B cell (primary cell): ENCODE measurements at regions not wholly inside any gene's neighbourhood (a gene's known extent, or its start where the extent isn't known, plus 50 kb on each side); places are given as distances from the start of the nearest gene placed in this dataset.

Source experiments
- ATAC-seq: fragments of 200-7000 bp; cut with Tn5 transposase; one replicate; pipeline ENCODE4 v1.10.0; 2021; ENCODE audit warnings: low read depth, mild to moderate bottlenecking, moderate number of reproducible peaks, moderate library complexity
- CTCF ChIA-PET: fragments of 350-600 bp; sonication (Branson Sonifier 250); formaldehyde crosslinking; loops from one replicate; lab custom pipeline; 2021; ENCODE audit warnings: antibody characterized with exemption, inconsistent platforms; lab: Charles Lee
- POLR2A ChIA-PET: fragments of 350-600 bp; sonication (Branson Sonifier 250); formaldehyde crosslinking; loops from one replicate; lab custom pipeline; 2021; ENCODE audit warnings: antibody characterized with exemption; lab: Charles Lee
- DNase-seq: peaks from one replicate; pipeline ENCODE4 v3.0.0; 2013
- H2AFZ ChIP-seq: 2 replicates; pipeline ENCODE4 v1.6.1; 2012; ENCODE audit warnings: mild to moderate bottlenecking, low read depth, low read length; ENCODE audit not compliant: insufficient read depth, poor library complexity, severe bottlenecking
- H3K27ac ChIP-seq, 2 donors: 1 replicate in 1 of 2; 2 replicates in 1 of 2; pipeline ENCODE4 v1.5.1; 2012 to 2013; ENCODE audit warnings: low read length in 2 of 2, mild to moderate bottlenecking in 2 of 2, moderate library complexity in 1 of 2
- H3K27me3 ChIP-seq, 4 experiments: fragments of 200-600 bp in 1 of 4; sonication (generic) in 1 of 4; replicated peaks in 1 of 4; 1 replicate in 2 of 4; 2 replicates in 2 of 4; pipeline versions ENCODE4 v1.6.1 to v1.7.0; 2013 to 2016; ENCODE audit warnings: low read length in 3 of 4, mild to moderate bottlenecking in 2 of 4, mixed read lengths in 1 of 4, moderate library complexity in 1 of 4; ENCODE audit not compliant: insufficient read depth in 4 of 4, control insufficient read depth in 3 of 4; ENCODE audit errors: control extremely low read depth in 1 of 4
- H3K36me3 ChIP-seq, 2 experiments: replicated peaks in 1 of 2; 1 replicate in 1 of 2; 2 replicates in 1 of 2; pipeline versions ENCODE4 v1.6.1 to v1.7.1; 2013; ENCODE audit warnings: low read length in 1 of 2; ENCODE audit not compliant: insufficient read depth in 2 of 2, control insufficient read depth in 1 of 2; ENCODE audit errors: control extremely low read depth in 1 of 2, extremely low read depth in 1 of 2
- H3K4me1 ChIP-seq, 2 donors: fragments of 200-600 bp in 1 of 2; sonication (generic) in 1 of 2; 1 replicate in 1 of 2; 2 replicates in 1 of 2; pipeline versions ENCODE4 v1.5.1 to v1.6.1; 2013 to 2017; ENCODE audit warnings: low read length in 2 of 2; ENCODE audit not compliant: control insufficient read depth in 2 of 2, insufficient read depth in 2 of 2
- H3K4me2 ChIP-seq: replicated peaks from 2 replicates; pipeline ENCODE3; 2012; ENCODE audit warnings: mild to moderate bottlenecking, low read depth, low read length; ENCODE audit not compliant: poor library complexity, severe bottlenecking
- H3K4me3 ChIP-seq, 5 experiments: fragments of 200-600 bp in 1 of 5; sonication (generic) in 1 of 5; 1 replicate in 3 of 5; 2 replicates in 2 of 5; pipeline versions ENCODE4 v1.5.1 to v1.7.0; 2011 to 2016; ENCODE audit warnings: low read length in 4 of 5, mild to moderate bottlenecking in 4 of 5, low read depth in 2 of 5, control low read depth in 1 of 5, moderate library complexity in 1 of 5; ENCODE audit not compliant: insufficient read depth in 1 of 5; ENCODE audit errors: control extremely low read depth in 1 of 5, extremely low read depth in 1 of 5
- H3K79me2 ChIP-seq: fragments of 200-600 bp; sonication (generic); one replicate; pipeline ENCODE4 v1.6.0; 2016; ENCODE audit warnings: low read length; ENCODE audit not compliant: control insufficient read depth, insufficient read depth
- H3K9ac ChIP-seq: fragments of 200-600 bp; sonication (generic); 2 replicates; pipeline ENCODE4 v1.6.1; 2017; ENCODE audit warnings: mild to moderate bottlenecking, low read length, moderate library complexity
- H3K9me3 ChIP-seq, 3 donors: one replicate each; pipeline versions ENCODE4 v1.6.1 to v1.7.1; 2013; ENCODE audit warnings: low read length in 2 of 3; ENCODE audit not compliant: control insufficient read depth in 2 of 3, insufficient read depth in 1 of 3; ENCODE audit errors: control extremely low read depth in 1 of 3
- H4K20me1 ChIP-seq: 2 replicates; pipeline ENCODE4 v1.6.0; 2012; ENCODE audit warnings: mild to moderate bottlenecking, low read length; ENCODE audit not compliant: insufficient read depth, control insufficient read depth, poor library complexity, severe bottlenecking
- H3K27ac Mint-ChIP-seq: one replicate; pipeline ENCODE4 v1.8.0; 2021; ENCODE audit warnings: mixed read lengths
- H3K27me3 Mint-ChIP-seq: one replicate; pipeline ENCODE4 v1.8.0; 2021; ENCODE audit warnings: mixed read lengths
- H3K4me1 Mint-ChIP-seq: one replicate; pipeline ENCODE4 v1.8.0; 2021; ENCODE audit warnings: mixed read lengths
- H3K4me3 Mint-ChIP-seq: one replicate; pipeline ENCODE4 v1.8.0; 2021; ENCODE audit warnings: mixed read lengths
- H3K9me3 Mint-ChIP-seq: one replicate; pipeline ENCODE4 v1.8.0; 2022; ENCODE audit warnings: mixed read lengths; ENCODE audit not compliant: insufficient read depth
- CTCF ChIP-seq: fragments of 200-600 bp; IDR thresholded peaks from one replicate; pipeline ENCODE4 v1.8.0; 2022; ENCODE audit warnings: antibody characterized with exemption, mild to moderate bottlenecking
- EZH2 ChIP-seq: IDR thresholded peaks from 2 replicates; pipeline ENCODE4 v1.6.1; 2012; ENCODE audit warnings: borderline replicate concordance, low read depth, mild to moderate bottlenecking, moderate library complexity, low read length; ENCODE audit not compliant: insufficient read depth, poor library complexity, severe bottlenecking
- WGBS: methylation state at CpG from one replicate; pipeline ENCODE4 v1.1.5; 2013; ENCODE audit warnings: missing lambda C conversion rate; ENCODE audit not compliant: insufficient coverage; 5-methylcytosine and 5-hydroxymethylcytosine counted together
- intact Hi-C: fragments of 100-400 bp; cut with micrococcal nuclease; formaldehyde crosslinking; loops from one replicate; pipeline ENCODE4 v1.10.0; 2022

GRCh38 chr6:14999106-14999505 is 246.8 kb upstream of the JARID2 start:
- H3K27me3 Mint-ChIP-seq: no peaks in the 10 kb centered on the region
- Histone ChIP-seq H3K4me1 (no peaks in the 10 kb centered on the region), H3K9ac (no peak overlapping the region), H3K9me3 (no peaks in the 10 kb centered on the region), H3K4me3 (no peak overlapping the region), H3K4me2 (no peak overlapping the region), H2AFZ (no peak overlapping the region), H4K20me1 (no peaks in the 10 kb centered on the region), H3K27ac (no peak overlapping the region), H3K27me3 (no peaks in the 10 kb centered on the region), H3K79me2 (no peaks in the 10 kb centered on the region), H3K36me3 (no peaks in the 10 kb centered on the region)
- WGBS: 90% methylated on average over 3 of the region's 5 CpGs
- H3K4me3 Mint-ChIP-seq: no peak overlapping the region
- POLR2A ChIA-PET: no interaction called here
- ATAC-seq: no peak
- no peak for DNase-seq
- H3K27ac Mint-ChIP-seq: no peak overlapping the region
- no peak for TF ChIP-seq EZH2
- H3K9me3 Mint-ChIP-seq: no peaks in the 10 kb centered on the region
- intact Hi-C loops: no loop called here
- CTCF ChIA-PET: no interaction called here
- H3K4me1 Mint-ChIP-seq: no peaks in the 10 kb centered on the region

- Histone ChIP-seq H3K4me2 (no peak overlapping the region), H4K20me1 (no peaks in the 10 kb centered on the region), H3K79me2 (no peaks in the 10 kb centered on the region), H3K27me3 (no peaks in the 10 kb centered on the region), H3K4me1 (no peaks in the 10 kb centered on the region), H2AFZ (no peak overlapping the region), H3K9me3 (no peaks in the 10 kb centered on the region), H3K36me3 (no peaks in the 10 kb centered on the region), H3K4me3 (no peak overlapping the region), H3K27ac (no peak overlapping the region), H3K9ac (no peak overlapping the region)
- Mint-ChIP-seq H3K9me3 (no peaks in the 10 kb centered on the region), H3K27me3 (no peaks in the 10 kb centered on the region), H3K27ac (no peak overlapping the region), H3K4me3 (no peak overlapping the region), H3K4me1 (no peaks in the 10 kb centered on the region)
- ChIA-PET POLR2A (interaction anchor here (0.6 to 0.7 kb wide), 3 partner anchors 23 to 218 kb away, joined by 3 to 7 read pairs (median 3); no protein-coding TSS in a partner anchor), CTCF (no interaction called here)
- ATAC-seq (no peak), DNase-seq (no peak)
- 50% methylated on average over 1 of the region's 5 CpGs for WGBS
- TF ChIP-seq EZH2 (no peak), CTCF (no peak)
- intact Hi-C loops: no loop called here
Observed at GRCh38 chr6:15001326-15001910, 244.5 kb upstream of the JARID2 start.
